CD8-positive, alpha-beta memory T cell (primary cell): ENCODE measurements at regions not wholly inside any gene's neighbourhood (a gene's known extent, or its start where the extent isn't known, plus 50 kb on each side); places are given as distances from the start of the nearest gene placed in this dataset.
"Not testable (repeated sequence)": the region's sequence is repeated elsewhere in the genome, so short reads cannot be mapped to it uniquely, and the experiment has no call there.

Experiments used
- CTCF ChIA-PET: fragments of 350-600 bp; sonication (Branson Sonifier 250); formaldehyde crosslinking; loops from one replicate; lab custom pipeline; 2021; ENCODE audit warnings: antibody characterized with exemption; lab: Charles Lee
- POLR2A ChIA-PET: fragments of 350-600 bp; sonication (Branson Sonifier 250); formaldehyde crosslinking; loops from one replicate; lab custom pipeline; 2021; ENCODE audit warnings: antibody characterized with exemption; lab: Charles Lee
- DNase-seq, 5 donors: peaks; one replicate each; pipeline versions ENCODE4 v3.0.0 to v3.0.0-alpha.2; 2020 to 2022; ENCODE audit warnings: mixed read lengths in 1 of 5
- H3K27ac ChIP-seq: one replicate; pipeline ENCODE4 v1.7.0; 2013; ENCODE audit warnings: low read depth, mild to moderate bottlenecking, low read length, moderate library complexity
- H3K27me3 ChIP-seq: 2 replicates; pipeline ENCODE4 v1.7.0; 2013; ENCODE audit warnings: low read length, mild to moderate bottlenecking; ENCODE audit not compliant: insufficient read depth, poor library complexity, severe bottlenecking
- H3K36me3 ChIP-seq: 2 replicates; pipeline ENCODE4 v1.7.0; 2013; ENCODE audit warnings: mild to moderate bottlenecking, low read length, moderate library complexity; ENCODE audit not compliant: insufficient read depth
- H3K4me1 ChIP-seq: 2 replicates; pipeline ENCODE4 v1.7.0; 2013; ENCODE audit warnings: mild to moderate bottlenecking, low read length, moderate library complexity; ENCODE audit not compliant: insufficient read depth
- H3K4me3 ChIP-seq: 2 replicates; pipeline ENCODE4 v1.7.0; 2013; ENCODE audit warnings: mild to moderate bottlenecking, low read length
- H3K9me3 ChIP-seq: 2 replicates; pipeline ENCODE4 v1.7.0; 2013; ENCODE audit warnings: mild to moderate bottlenecking, low read length
- H3K27ac Mint-ChIP-seq, 8 donors: one replicate each; pipeline ENCODE4 v1.8.0; 2020 to 2021; ENCODE audit warnings: mixed read lengths in 8 of 8, mild to moderate bottlenecking in 6 of 8, inconsistent platforms in 3 of 8, moderate library complexity in 3 of 8
- H3K27me3 Mint-ChIP-seq, 2 donors: one replicate each; pipeline ENCODE4 v1.8.0; 2020 to 2021; ENCODE audit warnings: mixed read lengths in 2 of 2, mild to moderate bottlenecking in 1 of 2, moderate library complexity in 1 of 2
- H3K36me3 Mint-ChIP-seq, 3 donors: one replicate each; pipeline ENCODE4 v1.8.0; 2020 to 2021; ENCODE audit warnings: mixed read lengths in 3 of 3, inconsistent platforms in 1 of 3, mild to moderate bottlenecking in 1 of 3
- H3K4me1 Mint-ChIP-seq, 3 donors: one replicate each; pipeline ENCODE4 v1.8.0; 2020 to 2021; ENCODE audit warnings: mixed read lengths in 3 of 3, inconsistent platforms in 1 of 3, mild to moderate bottlenecking in 1 of 3
- H3K4me3 Mint-ChIP-seq, 7 donors: one replicate each; pipeline ENCODE4 v1.8.0; 2020 to 2021; ENCODE audit warnings: mixed read lengths in 7 of 7, mild to moderate bottlenecking in 6 of 7, moderate library complexity in 4 of 7, inconsistent platforms in 2 of 7
- H3K9me3 Mint-ChIP-seq, 5 donors: one replicate each; pipeline ENCODE4 v1.8.0; 2020 to 2022; ENCODE audit warnings: mixed read lengths in 5 of 5, mild to moderate bottlenecking in 3 of 5, moderate library complexity in 2 of 5, inconsistent platforms in 1 of 5

DNA sequence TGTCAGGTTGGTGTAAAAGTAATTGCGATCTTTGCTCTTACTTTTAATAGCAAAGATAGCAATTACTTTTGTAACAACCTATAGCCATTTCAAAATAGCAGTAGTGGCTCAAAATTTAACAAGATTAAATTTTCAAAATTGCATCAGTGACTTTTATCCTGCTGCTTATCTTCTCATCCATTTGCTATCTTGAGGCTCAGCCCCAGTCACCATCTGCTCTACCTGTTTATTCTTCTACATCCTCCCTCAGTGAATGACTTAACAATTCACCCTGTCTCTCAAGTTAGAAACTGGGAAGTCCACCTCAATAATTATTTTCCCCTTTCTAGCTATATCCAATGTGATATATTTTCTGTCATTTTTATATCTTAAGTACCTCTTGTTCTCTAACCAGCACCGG, 148.6 kb upstream of the ZNF804A start:
- Histone ChIP-seq H3K9me3 (no peaks in the 10 kb centered on the region), H3K4me1 (no peaks in the 10 kb centered on the region), H3K36me3 (no peaks in the 10 kb centered on the region), H3K4me3 (no peak overlapping the region), H3K27ac (no peak overlapping the region), H3K27me3 (no peaks in the 10 kb centered on the region)
- Mint-ChIP-seq H3K36me3 (no peaks in the 10 kb centered on the region), H3K27me3 (no peaks in the 10 kb centered on the region), H3K4me3 (no peak overlapping the region), H3K4me1 (no peaks in the 10 kb centered on the region), H3K27ac (no peak overlapping the region), H3K9me3 (peaks cover 0 to 15% (median 4%) of the 10 kb centered on the region in 5 donors)
- ChIA-PET POLR2A (no interaction called here), CTCF (no interaction called here)
- DNase-seq, result no peak

DNA sequence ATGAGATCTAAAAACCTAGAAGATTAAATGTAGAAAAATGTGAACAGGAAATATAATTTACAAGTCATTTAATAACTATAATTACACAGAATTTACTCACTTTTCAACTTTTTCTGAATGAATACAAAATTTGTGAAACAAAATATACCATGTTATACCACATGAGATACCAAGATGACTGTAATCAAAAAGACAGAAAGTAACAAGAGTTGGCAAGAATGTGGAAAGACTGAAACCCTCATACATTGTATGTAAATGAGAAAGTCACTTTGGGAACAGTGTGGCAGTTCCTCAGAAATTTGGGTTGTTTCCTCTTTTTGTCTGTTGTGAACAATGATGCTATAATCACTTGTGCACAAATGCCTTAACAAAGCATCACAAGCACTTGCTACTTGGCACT, 145.4 kb upstream of the ZNF804A start:
- DNase-seq, result no peak
- CTCF ChIA-PET, result no interaction called here
- Histone ChIP-seq H3K27ac (no peak overlapping the region), H3K4me3 (no peak overlapping the region), H3K4me1 (no peaks in the 10 kb centered on the region), H3K36me3 (no peaks in the 10 kb centered on the region), H3K27me3 (no peaks in the 10 kb centered on the region), H3K9me3 (no peaks in the 10 kb centered on the region)
- peaks cover 0 to 22% (median 4%) of the 10 kb centered on the region in 5 donors for H3K9me3 Mint-ChIP-seq
- no peak overlapping the region for H3K4me3 Mint-ChIP-seq
- no peaks in the 10 kb centered on the region for H3K4me1 Mint-ChIP-seq
- POLR2A ChIA-PET, result no interaction called here
- no peaks in the 10 kb centered on the region for H3K27me3 Mint-ChIP-seq
- H3K27ac Mint-ChIP-seq, result no peak overlapping the region
- no peaks in the 10 kb centered on the region for H3K36me3 Mint-ChIP-seq

DNA sequence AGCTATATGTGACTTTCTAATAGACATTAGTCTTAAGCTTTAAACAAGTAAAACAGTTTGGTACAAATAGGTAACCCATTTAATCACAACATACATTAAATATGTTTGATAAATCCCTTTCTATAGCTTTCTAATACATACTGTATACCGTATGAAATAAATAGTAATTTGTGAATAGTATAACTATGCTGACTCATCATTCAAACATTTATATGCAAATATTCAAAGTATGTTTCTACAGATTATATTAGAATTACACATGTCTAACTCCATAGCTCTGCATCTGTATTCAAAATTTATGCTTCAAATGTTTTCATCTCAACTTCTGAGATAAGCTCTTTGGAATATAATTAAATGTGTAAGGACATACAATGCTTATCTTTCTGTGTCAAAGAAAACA, 142.7 kb upstream of the ZNF804A start:
- no peaks in the 10 kb centered on the region for H3K36me3 ChIP-seq
- no peak overlapping the region for H3K4me3 ChIP-seq
- POLR2A ChIA-PET, result no interaction called here
- CTCF ChIA-PET, result no interaction called here
- Mint-ChIP-seq H3K27me3 (no peaks in the 10 kb centered on the region), H3K4me1 (no peaks in the 10 kb centered on the region), H3K27ac (no peak overlapping the region), H3K9me3 (peaks cover 0 to 16% (median 2%) of the 10 kb centered on the region in 5 donors), H3K4me3 (no peak overlapping the region), H3K36me3 (no peaks in the 10 kb centered on the region)
- no peak overlapping the region for H3K27ac ChIP-seq
- H3K9me3 ChIP-seq, result no peaks in the 10 kb centered on the region
- no peak for DNase-seq
- H3K27me3 ChIP-seq, result no peaks in the 10 kb centered on the region
- no peaks in the 10 kb centered on the region for H3K4me1 ChIP-seq

DNA sequence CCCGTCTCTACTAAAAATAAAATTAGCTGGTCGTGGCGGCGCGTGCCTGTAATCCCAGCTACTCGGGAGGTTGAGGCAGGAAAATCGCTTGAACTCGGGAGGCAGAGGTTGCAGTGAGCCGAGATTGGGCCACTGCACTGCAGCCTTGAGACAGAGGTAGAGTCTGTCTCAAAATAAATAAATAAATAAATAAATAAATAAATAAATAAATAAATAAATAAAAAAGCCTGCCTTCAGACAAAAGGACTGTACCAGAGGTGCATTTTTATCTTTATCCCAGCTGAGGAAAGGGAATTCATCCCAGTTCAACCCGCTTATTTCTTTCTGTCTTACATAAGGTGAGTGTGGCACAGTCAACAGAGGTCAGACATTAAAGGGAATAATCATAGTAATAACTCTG, 141.6 kb upstream of the ZNF804A start:
- H3K4me1 ChIP-seq, H3K27me3 Mint-ChIP-seq, H3K9me3 ChIP-seq, H3K36me3 ChIP-seq, H3K4me3 Mint-ChIP-seq, H3K27me3 ChIP-seq, DNase-seq, H3K4me1 Mint-ChIP-seq, H3K4me3 ChIP-seq, POLR2A ChIA-PET, H3K36me3 Mint-ChIP-seq, H3K27ac Mint-ChIP-seq, H3K27ac ChIP-seq, CTCF ChIA-PET: not testable (repeated sequence)
- H3K9me3 Mint-ChIP-seq, result peaks cover 0 to 16% (median 2%) of the 10 kb centered on the region in 5 donors

DNA sequence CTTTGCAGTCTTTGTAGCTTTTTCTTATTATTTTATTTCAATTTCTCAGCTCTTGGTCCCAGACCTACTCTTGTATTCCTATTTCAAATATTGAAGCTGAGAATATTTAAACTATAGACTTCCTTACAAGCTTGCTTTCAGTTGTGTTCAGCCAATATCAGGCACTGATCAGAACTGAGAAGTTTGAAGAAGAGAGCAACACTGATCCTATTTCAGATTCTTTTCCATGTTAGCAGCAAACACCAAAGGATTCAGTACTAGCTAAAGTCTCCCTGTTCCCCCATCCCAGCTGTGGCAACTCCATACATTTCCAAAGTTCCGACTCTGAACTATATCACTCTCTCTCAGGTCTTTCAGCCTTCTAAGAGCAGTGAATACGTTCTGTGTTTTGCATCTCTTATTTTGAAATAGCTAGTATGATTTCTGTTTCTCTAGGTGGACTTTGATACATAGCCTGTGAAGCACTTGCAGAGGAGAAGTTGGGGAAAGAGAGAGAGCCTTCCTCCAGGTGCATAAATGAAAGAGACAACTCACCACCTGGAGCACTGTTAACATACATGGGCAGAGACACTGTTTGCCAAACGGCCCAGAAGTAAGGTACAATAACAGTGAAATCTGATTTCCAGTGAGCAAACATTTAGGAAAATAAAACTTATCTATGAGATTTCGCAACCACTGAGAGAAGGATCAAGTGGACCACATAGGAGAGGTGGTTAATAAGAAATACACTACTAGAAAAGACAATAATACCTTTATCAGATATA, 135.0 kb upstream of the ZNF804A start:
- ChIA-PET POLR2A (no interaction called here), CTCF (no interaction called here)
- no peak for DNase-seq
- Mint-ChIP-seq H3K9me3 (peaks cover 2 to 31% (median 8%) of the 10 kb centered on the region in 5 donors), H3K36me3 (no peaks in the 10 kb centered on the region), H3K4me3 (no peak overlapping the region), H3K27me3 (no peaks in the 10 kb centered on the region), H3K27ac (no peak overlapping the region), H3K4me1 (no peaks in the 10 kb centered on the region)
- Histone ChIP-seq H3K36me3 (no peaks in the 10 kb centered on the region), H3K4me3 (no peak overlapping the region), H3K9me3 (no peaks in the 10 kb centered on the region), H3K27me3 (no peaks in the 10 kb centered on the region), H3K4me1 (no peaks in the 10 kb centered on the region), H3K27ac (no peak overlapping the region)

DNA sequence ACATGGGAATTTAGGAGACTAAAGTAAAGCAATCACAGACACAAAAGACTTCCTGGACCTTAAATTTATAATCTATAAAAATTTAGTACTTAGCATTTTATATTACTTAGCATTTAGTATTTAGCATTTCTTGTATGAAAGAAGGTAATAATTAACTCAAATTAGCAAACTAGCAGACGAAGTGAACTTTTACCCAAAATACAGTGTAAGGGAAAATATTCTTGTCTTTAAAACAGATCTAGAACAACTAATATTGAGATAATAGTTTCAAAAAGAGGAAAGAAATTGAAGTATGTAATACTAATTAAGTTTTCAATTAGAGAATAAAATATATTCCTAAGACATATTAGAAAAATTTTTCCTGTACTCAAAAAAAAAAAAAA, 134.5 kb upstream of the ZNF804A start:
- Mint-ChIP-seq H3K27me3 (no peaks in the 10 kb centered on the region), H3K27ac (no peak overlapping the region), H3K4me1 (no peaks in the 10 kb centered on the region), H3K4me3 (no peak overlapping the region), H3K9me3 (peaks cover 2 to 31% (median 8%) of the 10 kb centered on the region in 5 donors), H3K36me3 (no peaks in the 10 kb centered on the region)
- no peak for DNase-seq
- ChIA-PET POLR2A (no interaction called here), CTCF (no interaction called here)
- Histone ChIP-seq H3K36me3 (no peaks in the 10 kb centered on the region), H3K4me3 (no peak overlapping the region), H3K27me3 (no peaks in the 10 kb centered on the region), H3K4me1 (no peaks in the 10 kb centered on the region), H3K27ac (no peak overlapping the region), H3K9me3 (no peaks in the 10 kb centered on the region)

DNA sequence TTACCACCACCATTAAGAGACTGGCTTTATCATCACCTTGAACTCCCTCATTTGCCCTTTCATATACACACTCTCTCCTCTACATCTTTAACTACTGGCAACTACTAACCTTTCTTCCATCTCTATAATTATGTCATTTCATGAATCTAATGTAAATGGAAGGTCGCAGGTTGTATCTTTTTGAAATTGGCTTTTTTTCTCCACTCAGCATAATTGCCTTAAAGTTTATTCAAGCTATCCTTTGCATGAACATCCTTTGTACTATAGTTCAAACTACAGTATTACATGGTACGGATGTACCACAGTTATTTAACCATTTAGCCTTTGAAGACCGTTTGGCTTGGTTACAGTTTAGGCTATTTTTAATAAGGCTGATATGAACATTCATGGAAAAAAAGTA, 129.5 kb upstream of the ZNF804A start:
- Mint-ChIP-seq H3K9me3 (peaks cover 1 to 36% (median 10%) of the 10 kb centered on the region in 5 donors), H3K27ac (no peak overlapping the region), H3K4me3 (no peak overlapping the region), H3K4me1 (no peaks in the 10 kb centered on the region), H3K36me3 (no peaks in the 10 kb centered on the region), H3K27me3 (no peaks in the 10 kb centered on the region)
- POLR2A ChIA-PET, result no interaction called here
- no peak overlapping the region for H3K27ac ChIP-seq
- CTCF ChIA-PET, result no interaction called here
- H3K36me3 ChIP-seq, result no peaks in the 10 kb centered on the region
- no peaks in the 10 kb centered on the region for H3K9me3 ChIP-seq
- no peak for DNase-seq
- no peaks in the 10 kb centered on the region for H3K27me3 ChIP-seq
- no peaks in the 10 kb centered on the region for H3K4me1 ChIP-seq
- H3K4me3 ChIP-seq, result no peak overlapping the region

DNA sequence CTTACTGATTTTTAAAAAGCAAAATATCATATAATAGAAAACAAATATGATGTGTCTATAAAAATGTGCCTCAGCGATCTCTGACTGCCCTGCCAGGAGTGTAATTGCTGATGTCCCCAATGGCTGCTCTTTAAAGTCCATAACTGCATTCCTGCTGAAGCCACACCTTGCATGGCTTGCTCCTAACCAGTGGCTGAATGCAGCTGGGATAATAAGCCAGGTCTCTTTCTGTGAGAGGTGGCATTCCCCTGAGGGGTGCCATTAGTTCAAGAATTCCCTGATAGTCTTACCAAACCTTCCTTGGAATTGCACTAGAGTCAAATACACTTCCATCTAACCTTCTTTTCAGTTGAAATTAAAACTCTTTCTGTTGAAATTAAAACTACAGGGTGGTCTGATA, 125.8 kb upstream of the ZNF804A start:
- peaks cover 0 to 30% (median 3%) of the 10 kb centered on the region in 5 donors for H3K9me3 Mint-ChIP-seq
- DNase-seq, result no peak
- H3K27ac Mint-ChIP-seq, result no peak overlapping the region
- no peak overlapping the region for H3K4me3 Mint-ChIP-seq
- H3K4me1 ChIP-seq, result no peaks in the 10 kb centered on the region
- no peaks in the 10 kb centered on the region for H3K27me3 Mint-ChIP-seq
- no peaks in the 10 kb centered on the region for H3K27me3 ChIP-seq
- H3K36me3 Mint-ChIP-seq, result no peaks in the 10 kb centered on the region
- H3K9me3 ChIP-seq, result no peaks in the 10 kb centered on the region
- H3K4me1 Mint-ChIP-seq, result no peaks in the 10 kb centered on the region
- POLR2A ChIA-PET, result no interaction called here
- CTCF ChIA-PET, result no interaction called here
- H3K27ac ChIP-seq, result no peak overlapping the region
- no peaks in the 10 kb centered on the region for H3K36me3 ChIP-seq
- no peak overlapping the region for H3K4me3 ChIP-seq
